GM12878 (cell line): ENCODE measurements at regions not wholly inside any gene's neighbourhood (a gene's known extent, or its start where the extent isn't known, plus 50 kb on each side); places are given as distances from the start of the nearest gene placed in this dataset.
"Not testable (repeated sequence)": the region's sequence is repeated elsewhere in the genome, so short reads cannot be mapped to it uniquely, and the experiment has no call there.

Experiments
- ATAC-seq: fragments of 200-7000 bp; cut with Tn5 transposase; 3 replicates; pipeline ENCODE4 v1.9.1; 2020; ENCODE audit warnings: mild to moderate bottlenecking, moderate library complexity
- BruUV-seq: library from RNA; stranded (reverse); fragments of 400-500 nt; replicated peaks from 2 replicates; lab custom pipeline; 2021; lab: Mats Ljungman, UMichigan
- CTCF ChIA-PET: fragments of 300-600 bp; sonication (Branson Sonifier 250); formaldehyde crosslinking; extraction: SDS; loops from one replicate; lab custom pipeline; 2021; ENCODE audit warnings: inconsistent platforms; lab: Yijun Ruan, JAX
- POLR2A ChIA-PET: fragments of 350-600 bp; formaldehyde crosslinking; extraction: SDS; loops from one replicate; lab custom pipeline; 2021; ENCODE audit warnings: inconsistent platforms; lab: Charles Lee
- RAD21 ChIA-PET: fragments of 300-600 bp; sonication (Branson Sonifier 250); formaldehyde crosslinking; loops from one replicate; lab custom pipeline; 2023; ENCODE audit warnings: antibody characterized with exemption; ENCODE audit not compliant: unreplicated experiment; lab: Charles Lee
- SMC1A ChIA-PET: fragments of 300-600 bp; sonication (Branson Sonifier 250); formaldehyde crosslinking; loops from one replicate; lab custom pipeline; 2023; ENCODE audit not compliant: unreplicated experiment, uncharacterized antibody; lab: Charles Lee
- DNase-seq: peaks from one replicate; pipeline ENCODE4 v3.0.0-alpha.2; 2011; ENCODE audit warnings: low read depth, low spot score
- FAIRE-seq: peaks from 3 replicates; lab custom pipeline; 2011; peaks lifted over from hg19 to GRCh38; lab: Jason Lieb, UNC
- H2AFZ ChIP-seq: 2 replicates; pipeline ENCODE4 v1.6.0; 2011; ENCODE audit warnings: low read depth, low read length, control low read depth; ENCODE audit not compliant: control insufficient read depth
- H3K27ac ChIP-seq: 2 replicates; pipeline ENCODE4 v1.5.1; 2011; ENCODE audit warnings: control low read depth; ENCODE audit not compliant: control insufficient read depth, insufficient read depth
- H3K27me3 ChIP-seq, 2 experiments: replicated peaks in 1 of 2; 2 replicates each; pipeline versions ENCODE4 v1.6.0 to v1.6.1; 2011; ENCODE audit warnings: low read length in 1 of 2; ENCODE audit not compliant: control insufficient read depth in 2 of 2, insufficient read depth in 2 of 2
- H3K36me3 ChIP-seq, 2 experiments: 2 replicates each; pipeline ENCODE4 v1.5.1; 2011; ENCODE audit warnings: low read length in 1 of 2; ENCODE audit not compliant: control insufficient read depth in 2 of 2, insufficient read depth in 2 of 2
- H3K4me1 ChIP-seq: 2 replicates; pipeline ENCODE4 v1.6.1; 2011; ENCODE audit warnings: mild to moderate bottlenecking, low read length, moderate library complexity, mixed read lengths; ENCODE audit not compliant: control insufficient read depth, insufficient read depth
- H3K4me2 ChIP-seq: 2 replicates; pipeline ENCODE4 v1.6.0; 2011; ENCODE audit warnings: control low read depth; ENCODE audit not compliant: control insufficient read depth, insufficient read depth
- H3K4me3 ChIP-seq: fragments of 200-600 bp; sonication (generic); 2 replicates; pipeline ENCODE4 v1.5.1; 2016
- H3K79me2 ChIP-seq: 2 replicates; pipeline ENCODE4 v1.6.0; 2011; ENCODE audit warnings: low read length; ENCODE audit not compliant: control insufficient read depth, insufficient read depth
- H3K9ac ChIP-seq: 2 replicates; pipeline ENCODE4 v1.8.0; 2011; ENCODE audit warnings: low read length, control low read depth, mixed read lengths; ENCODE audit not compliant: control insufficient read depth, insufficient read depth
- H3K9me3 ChIP-seq: replicated peaks from 3 replicates; pipeline ENCODE4 v1.5.1; 2011; ENCODE audit warnings: mild to moderate bottlenecking, low read length; ENCODE audit not compliant: control insufficient read depth, insufficient read depth
- H4K20me1 ChIP-seq: 2 replicates; pipeline ENCODE4 v1.6.0; 2011; ENCODE audit not compliant: control insufficient read depth, insufficient read depth
- BMI1 ChIP-seq: fragments of 450-650 bp; IDR thresholded peaks from 2 replicates; pipeline ENCODE4 v1.6.1; 2016; ENCODE audit warnings: mild to moderate bottlenecking, moderate library complexity, borderline replicate concordance
- SP1 ChIP-seq: IDR thresholded peaks from one replicate; pipeline ENCODE4 v1.6.1; 2011; ENCODE audit warnings: low read depth, low read length
- ZNF24 ChIP-seq: fragments of 450-650 bp; IDR thresholded peaks from 2 replicates; pipeline ENCODE4 v1.6.1; 2017; ENCODE audit warnings: antibody characterized with exemption, mild to moderate bottlenecking
- WGBS: methylation state at CpG from one replicate; pipeline ENCODE4 v1.1.6; 2016; ENCODE audit warnings: low lambda C conversion rate; ENCODE audit not compliant: insufficient replicate concordance, insufficient coverage; ENCODE audit errors: missing lambda C conversion rate; 5-methylcytosine and 5-hydroxymethylcytosine counted together
- in situ Hi-C: fragments of 300-500 bp; cut with MboI; formaldehyde crosslinking; loops from 9 replicates; pipeline ENCODE4 v1.14.3; 2018; ENCODE audit warnings: mixed read lengths
- intact Hi-C: fragments of 100-400 bp; cut with micrococcal nuclease; formaldehyde crosslinking; loops from one replicate; pipeline ENCODE4 v1.14.2; 2022; ENCODE audit not compliant: unreplicated experiment
- TF ChIP-seq, protein P1 (sequence below): IDR thresholded peaks from 2 replicates; pipeline ENCODE4 v1.6.1; 2011; ENCODE audit warnings: mild to moderate bottlenecking, low read depth, low read length, moderate library complexity; ENCODE audit not compliant: insufficient replicate concordance

DNA sequence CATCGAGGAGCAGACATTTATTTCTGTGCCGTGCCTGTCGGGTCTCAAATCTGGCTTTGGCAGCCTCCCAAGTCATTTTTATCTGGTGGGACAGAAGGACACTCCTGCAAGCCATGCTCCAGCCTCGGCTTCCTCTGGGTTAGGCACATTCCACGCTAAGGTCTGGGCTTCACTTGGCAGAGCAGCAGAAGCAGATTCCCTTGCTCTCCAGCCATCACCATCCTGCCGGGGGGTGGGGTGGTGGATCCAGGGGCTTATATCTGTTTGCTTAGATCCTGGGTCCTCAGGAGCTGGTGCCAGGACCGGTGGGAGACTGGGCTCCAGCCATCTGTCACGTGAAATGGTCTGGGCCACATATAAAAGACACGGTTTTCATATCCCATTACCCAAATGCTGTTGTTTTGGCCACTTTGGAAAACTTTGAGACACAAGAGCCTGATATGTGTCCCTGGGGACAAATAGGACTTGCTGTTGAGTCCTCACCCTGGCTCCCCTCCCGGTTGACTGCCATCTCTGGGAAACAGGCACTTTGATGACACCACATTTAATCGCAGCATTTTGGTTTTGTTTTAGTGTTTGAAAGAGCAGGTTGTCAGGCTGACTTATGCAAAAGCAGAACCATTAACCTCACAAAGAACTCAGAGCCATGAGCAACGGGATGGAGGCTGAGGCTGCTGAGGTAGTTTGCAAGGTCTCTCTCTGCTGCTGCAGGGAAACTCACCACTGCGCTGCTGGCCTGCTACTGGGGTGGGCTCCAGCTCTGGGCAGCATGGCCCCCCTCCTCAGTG lies 69.6 kb upstream of the PRMT8 start (continued):
- TF ChIP-seq, protein P1, sequence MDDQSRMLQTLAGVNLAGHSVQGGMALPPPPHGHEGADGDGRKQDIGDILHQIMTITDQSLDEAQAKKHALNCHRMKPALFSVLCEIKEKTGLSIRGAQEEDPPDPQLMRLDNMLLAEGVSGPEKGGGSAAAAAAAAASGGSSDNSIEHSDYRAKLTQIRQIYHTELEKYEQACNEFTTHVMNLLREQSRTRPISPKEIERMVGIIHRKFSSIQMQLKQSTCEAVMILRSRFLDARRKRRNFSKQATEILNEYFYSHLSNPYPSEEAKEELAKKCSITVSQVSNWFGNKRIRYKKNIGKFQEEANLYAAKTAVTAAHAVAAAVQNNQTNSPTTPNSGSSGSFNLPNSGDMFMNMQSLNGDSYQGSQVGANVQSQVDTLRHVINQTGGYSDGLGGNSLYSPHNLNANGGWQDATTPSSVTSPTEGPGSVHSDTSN: no peak
- TF ChIP-seq ZNF24: no peak
- TF ChIP-seq BMI1: no peak
- no peak for TF ChIP-seq SP1

DNA sequence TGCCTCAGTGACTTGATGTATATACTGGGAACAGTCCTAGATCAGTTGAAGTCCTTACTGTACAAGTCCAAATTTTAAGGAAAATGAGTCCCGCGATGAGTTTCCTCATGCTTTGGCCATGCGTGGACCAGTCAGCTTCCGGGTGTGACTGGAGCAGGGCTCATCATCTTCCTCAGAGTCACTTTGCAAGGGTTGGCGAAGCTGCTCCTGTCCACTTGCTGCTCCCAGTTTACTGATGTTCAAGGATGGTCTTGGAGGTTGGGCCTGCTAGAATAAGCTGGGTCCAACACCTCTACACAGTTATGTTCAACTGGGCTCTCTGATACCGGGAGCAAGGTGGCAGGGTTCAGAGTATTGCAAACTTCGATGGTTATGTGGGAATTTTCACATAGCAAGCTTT lies 66.2 kb upstream of the PRMT8 start:
- POLR2A ChIA-PET: not testable (repeated sequence)

More for the DNA sequence above, 66.2 kb upstream of the PRMT8 start:
- in situ Hi-C loops, intact Hi-C loops, SMC1A ChIA-PET, H3K36me3 ChIP-seq, H3K4me3 ChIP-seq, H3K27me3 ChIP-seq, DNase-seq, H3K4me2 ChIP-seq, CTCF ChIA-PET, H4K20me1 ChIP-seq, H3K79me2 ChIP-seq, BruUV-seq, H3K9me3 ChIP-seq, RAD21 ChIA-PET, H3K9ac ChIP-seq, H2AFZ ChIP-seq, H3K4me1 ChIP-seq, H3K27ac ChIP-seq, ATAC-seq, FAIRE-seq: not testable (repeated sequence)
- WGBS: 37% methylated on average over 7 of the region's 7 CpGs
